Transverse colon (tissue), 4 donors: ENCODE measurements at regions not wholly inside any gene's neighbourhood (a gene's known extent, or its start where the extent isn't known, plus 50 kb on each side); places are given as distances from the start of the nearest gene placed in this dataset.

ENCODE experiments used
- DNase-seq: peaks from one replicate; pipeline ENCODE4 v3.0.0-alpha.2; 2019
- H3K27ac ChIP-seq, 4 donors: fragments of 200-600 bp; sonication (generic); 2 replicates each; pipeline ENCODE4 v1.5.1; 2016 to 2018; ENCODE audit warnings: inconsistent platforms in 4 of 4
- H3K27me3 ChIP-seq: fragments of 200-600 bp; sonication (generic); 2 replicates; pipeline ENCODE4 v1.5.1; 2017; ENCODE audit warnings: inconsistent platforms
- H3K36me3 ChIP-seq, 4 donors: fragments of 200-600 bp; sonication (generic); 2 replicates each; pipeline ENCODE4 v1.5.1; 2017 to 2019; ENCODE audit warnings: inconsistent platforms in 4 of 4
- H3K4me1 ChIP-seq, 4 donors: fragments of 200-600 bp; sonication (generic); 2 replicates each; pipeline ENCODE4 v1.5.1; 2017 to 2020; ENCODE audit warnings: inconsistent platforms in 4 of 4
- H3K4me3 ChIP-seq, 4 donors: fragments of 200-600 bp; sonication (generic); 1 replicate in 1 of 4; 2 replicates in 3 of 4; pipeline versions ENCODE4 v1.5.1 to v1.6.1; 2017 to 2019; ENCODE audit warnings: inconsistent platforms in 4 of 4
- H3K9me3 ChIP-seq, 2 donors: fragments of 200-600 bp; sonication (generic); 2 replicates each; pipeline ENCODE4 v1.5.1; 2017 to 2019; ENCODE audit warnings: inconsistent platforms in 2 of 2
- EP300 ChIP-seq: sonication (generic); formaldehyde crosslinking; IDR thresholded peaks from one replicate; pipeline ENCODE4 v1.6.1; 2017; ENCODE audit warnings: antibody characterized with exemption, low read depth
- POLR2A ChIP-seq: fragments of 450-650 bp; IDR thresholded peaks from one replicate; pipeline ENCODE4 v1.6.1; 2016; ENCODE audit warnings: antibody characterized with exemption, mild to moderate bottlenecking, moderate library complexity
- POLR2AphosphoS5 ChIP-seq, 3 donors: sonication (generic); formaldehyde crosslinking; IDR thresholded peaks; one replicate each; pipeline ENCODE4 v1.6.1; 2016; ENCODE audit warnings: antibody characterized with exemption in 3 of 3
- WGBS, 2 donors: methylation state at CpG; one replicate each; pipeline ENCODE4 v1.1.5; 2018; ENCODE audit warnings: low coverage in 1 of 2; 5-methylcytosine and 5-hydroxymethylcytosine counted together
- in situ Hi-C, 4 donors: fragments of 200-750 bp; cut with MboI; loops; one replicate each; pipeline versions ENCODE4 v1.15.0 to v1.15.1; 2017; ENCODE audit warnings: low sequenced_read_pairs in 3 of 4, low pct_ligation_motif_present in 1 of 4, low pct_unique_long_range_greater_than_20kb in 1 of 4
- intact Hi-C: fragments of 100-400 bp; cut with DNase I; formaldehyde crosslinking; loops from one replicate; pipeline ENCODE4 v1.15.1; 2023; ENCODE audit warnings: low total_unique reads
- TF ChIP-seq, protein P1 (sequence below), 5 experiments: fragments of 200-600 bp in 3 of 5; fragments of 450-650 bp in 2 of 5; sonication (generic) in 3 of 5; IDR thresholded peaks; 1 replicate in 2 of 5; 2 replicates in 3 of 5; pipeline ENCODE4 v1.5.1; 2016 to 2017; ENCODE audit warnings: antibody characterized with exemption in 5 of 5, inconsistent platforms in 3 of 5, mild to moderate bottlenecking in 2 of 5, moderate library complexity in 1 of 5

DNA sequence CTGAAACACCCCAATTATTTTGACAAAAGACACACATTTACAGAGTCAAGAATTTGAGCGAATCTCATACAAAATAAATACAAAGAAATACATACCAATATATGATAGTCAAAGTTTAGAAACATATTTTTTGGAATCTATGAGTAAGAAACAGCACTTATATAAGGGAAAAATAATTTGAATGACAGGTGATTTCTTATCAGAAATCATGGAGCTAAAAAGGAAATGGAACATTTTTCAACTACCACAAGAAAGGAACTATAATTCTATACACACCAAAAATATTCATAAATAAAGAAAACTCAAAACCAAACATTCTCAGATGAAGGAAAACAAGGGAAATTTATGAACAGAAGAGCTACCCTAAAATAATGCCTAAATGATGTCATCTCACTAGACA lies 1226.6 kb downstream of the PCDH9 start:
- Histone ChIP-seq H3K9me3 (no peaks in the 10 kb centered on the region), H3K4me3 (no peak overlapping the region), H3K27ac (no peak overlapping the region), H3K4me1 (no peaks in the 10 kb centered on the region), H3K27me3 (no peaks in the 10 kb centered on the region), H3K36me3 (no peaks in the 10 kb centered on the region)
- 94 to 100% methylated on average over 1 of the region's 1 CpG for WGBS, 2 donors
- intact Hi-C loops = no loop called here
- DNase-seq = no peak
- in situ Hi-C loops = no loop called here
- TF ChIP-seq EP300 = no peak
- TF ChIP-seq, protein P1, sequence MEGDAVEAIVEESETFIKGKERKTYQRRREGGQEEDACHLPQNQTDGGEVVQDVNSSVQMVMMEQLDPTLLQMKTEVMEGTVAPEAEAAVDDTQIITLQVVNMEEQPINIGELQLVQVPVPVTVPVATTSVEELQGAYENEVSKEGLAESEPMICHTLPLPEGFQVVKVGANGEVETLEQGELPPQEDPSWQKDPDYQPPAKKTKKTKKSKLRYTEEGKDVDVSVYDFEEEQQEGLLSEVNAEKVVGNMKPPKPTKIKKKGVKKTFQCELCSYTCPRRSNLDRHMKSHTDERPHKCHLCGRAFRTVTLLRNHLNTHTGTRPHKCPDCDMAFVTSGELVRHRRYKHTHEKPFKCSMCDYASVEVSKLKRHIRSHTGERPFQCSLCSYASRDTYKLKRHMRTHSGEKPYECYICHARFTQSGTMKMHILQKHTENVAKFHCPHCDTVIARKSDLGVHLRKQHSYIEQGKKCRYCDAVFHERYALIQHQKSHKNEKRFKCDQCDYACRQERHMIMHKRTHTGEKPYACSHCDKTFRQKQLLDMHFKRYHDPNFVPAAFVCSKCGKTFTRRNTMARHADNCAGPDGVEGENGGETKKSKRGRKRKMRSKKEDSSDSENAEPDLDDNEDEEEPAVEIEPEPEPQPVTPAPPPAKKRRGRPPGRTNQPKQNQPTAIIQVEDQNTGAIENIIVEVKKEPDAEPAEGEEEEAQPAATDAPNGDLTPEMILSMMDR (IDR thresholded peaks at IDR 0.05) = no peak
- TF ChIP-seq POLR2AphosphoS5 (IDR thresholded peaks at IDR 0.05) = no peak
- no peak for TF ChIP-seq POLR2A

GRCh38 chr13:66001140-66001539 lies 1229.0 kb downstream of the PCDH9 start:
- H3K36me3 ChIP-seq = no peaks in the 10 kb centered on the region
- in situ Hi-C loops = no loop called here
- no peaks in the 10 kb centered on the region for H3K27me3 ChIP-seq
- no peak for DNase-seq
- WGBS, 2 donors = 41 to 57% methylated on average over 1 of the region's 1 CpG
- no peak overlapping the region for H3K4me3 ChIP-seq
- H3K4me1 ChIP-seq = no peaks in the 10 kb centered on the region
- H3K27ac ChIP-seq = no peak overlapping the region
- no peaks in the 10 kb centered on the region for H3K9me3 ChIP-seq
- intact Hi-C loops = no loop called here
- TF ChIP-seq POLR2AphosphoS5 (IDR thresholded peaks at IDR 0.05) (no peak), EP300 (no peak), POLR2A (no peak)
- TF ChIP-seq, protein P1 (IDR thresholded peaks at IDR 0.05) = no peak

GRCh38 chr13:65999411-65999810 lies 1230.7 kb downstream of the PCDH9 start:
- 75 to 85% methylated on average over 1 of the region's 1 CpG for WGBS, 2 donors
- no peak for DNase-seq
- in situ Hi-C loops (no loop called here), intact Hi-C loops (no loop called here)
- H3K4me3 ChIP-seq = no peak overlapping the region
- no peak for TF ChIP-seq EP300
- TF ChIP-seq, protein P1 (IDR thresholded peaks at IDR 0.05) = no peak
- TF ChIP-seq POLR2AphosphoS5 (IDR thresholded peaks at IDR 0.05) = no peak
- no peak for TF ChIP-seq POLR2A
- no peaks in the 10 kb centered on the region for H3K36me3 ChIP-seq
- H3K4me1 ChIP-seq = no peaks in the 10 kb centered on the region
- no peak overlapping the region for H3K27ac ChIP-seq
- H3K27me3 ChIP-seq = no peaks in the 10 kb centered on the region
- no peaks in the 10 kb centered on the region for H3K9me3 ChIP-seq

DNA sequence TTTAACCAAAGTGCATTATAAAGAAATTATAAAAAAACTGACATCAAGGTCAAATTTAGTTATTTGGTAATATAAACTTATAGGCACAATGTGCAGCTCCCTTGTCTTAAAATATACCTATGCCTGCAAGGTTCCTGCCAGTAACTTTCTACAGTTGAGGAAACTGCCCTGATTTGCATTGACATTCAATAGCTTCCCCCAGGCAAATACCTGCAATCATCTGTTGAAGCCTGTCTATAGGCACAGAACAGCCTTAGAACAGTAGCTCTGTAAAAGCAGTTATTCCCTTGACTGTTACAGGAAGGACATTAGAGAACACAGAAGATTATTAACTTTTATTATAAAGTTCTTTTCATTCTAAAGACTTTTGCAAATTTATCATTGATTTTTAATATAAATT lies 1239.5 kb downstream of the PCDH9 start:
- Histone ChIP-seq H3K4me1 (no peaks in the 10 kb centered on the region), H3K27me3 (no peaks in the 10 kb centered on the region), H3K27ac (no peak overlapping the region), H3K4me3 (no peak overlapping the region), H3K36me3 (no peaks in the 10 kb centered on the region), H3K9me3 (no peaks in the 10 kb centered on the region)
- intact Hi-C loops = no loop called here
- no peak for TF ChIP-seq EP300
- TF ChIP-seq POLR2AphosphoS5 (IDR thresholded peaks at IDR 0.05) = no peak
- TF ChIP-seq, protein P1 (IDR thresholded peaks at IDR 0.05) = no peak
- TF ChIP-seq POLR2A = no peak
- no peak for DNase-seq
- in situ Hi-C loops = no loop called here
